Thyroid gland (tissue), 4 donors: ENCODE measurements at regions not wholly inside any gene's neighbourhood (a gene's known extent, or its start where the extent isn't known, plus 50 kb on each side); places are given as distances from the start of the nearest gene placed in this dataset.

ENCODE experiments used
- CTCF ChIP-seq, 6 experiments: fragments of 200-600 bp in 3 of 6; fragments of 450-650 bp in 3 of 6; sonication (generic) in 3 of 6; IDR thresholded peaks; one replicate each; pipeline ENCODE4 v1.5.1; 2016 to 2019; ENCODE audit warnings: antibody characterized with exemption in 6 of 6, mild to moderate bottlenecking in 2 of 6, inconsistent platforms in 1 of 6, moderate library complexity in 1 of 6
- POLR2A ChIP-seq, 2 donors: fragments of 450-650 bp; IDR thresholded peaks; one replicate each; pipeline ENCODE4 v1.6.1; 2017; ENCODE audit warnings: antibody characterized with exemption in 2 of 2, mild to moderate bottlenecking in 2 of 2, moderate library complexity in 1 of 2

GRCh38 chr1:116256286-116256649 is 116.8 kb upstream of the ATP1A1 start:
- TF ChIP-seq POLR2A (IDR thresholded peaks at IDR 0.05) (no peak), CTCF (IDR thresholded peaks at IDR 0.05) (no peak)
